ENCODE measurements at regions not wholly inside any gene's neighbourhood (a gene's known extent, or its start where the extent isn't known, plus 50 kb on each side); places are given as distances from the start of the nearest gene placed in this dataset.
"Not testable (repeated sequence)": the region's sequence is repeated elsewhere in the genome, so short reads cannot be mapped to it uniquely, and the experiment has no call there.

DNA sequence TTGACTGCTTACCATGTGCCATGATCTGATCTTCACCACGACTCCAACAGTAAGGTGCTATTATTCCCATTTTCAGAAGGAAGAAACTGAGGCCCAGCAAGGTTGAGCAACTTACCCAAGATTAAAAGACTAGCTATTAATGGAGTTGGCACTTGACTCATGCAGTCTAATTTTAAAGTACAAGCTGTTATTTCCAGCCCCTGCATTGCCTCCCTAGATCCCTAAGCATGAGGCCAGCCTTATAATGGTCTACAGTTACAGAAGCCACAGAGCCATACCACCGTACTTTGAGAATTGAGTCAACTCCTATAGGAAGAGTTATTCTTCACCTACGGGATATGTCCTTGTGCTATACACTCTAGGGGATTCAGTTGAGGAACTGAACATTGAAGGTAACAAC is 66.7 kb upstream of the RBM19 start:
- no peaks in the 10 kb centered on the region for H3K4me1 Mint-ChIP-seq
- CTCF ChIA-PET = no interaction called here

DNA sequence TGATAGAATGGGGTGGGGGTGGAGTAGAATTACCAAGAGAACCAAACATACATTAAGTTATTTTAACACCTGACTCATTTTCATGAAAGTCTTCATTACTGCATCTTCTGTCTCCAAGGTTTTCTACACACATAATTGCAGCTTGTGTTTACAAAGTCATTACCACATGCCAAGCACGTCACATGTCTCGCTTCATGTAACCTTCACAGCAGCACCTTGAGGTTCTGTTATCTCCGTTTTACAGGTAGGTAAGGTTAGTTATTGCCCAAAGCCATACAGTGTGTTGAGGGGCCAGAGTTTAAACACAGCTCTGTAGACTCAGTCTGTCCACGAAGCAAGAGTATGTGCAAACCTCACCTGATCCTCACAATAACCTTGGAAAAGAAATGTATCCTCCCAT is 64.3 kb upstream of the RBM19 start:
- DNase-seq (no peak), ATAC-seq (no peak)
- Mint-ChIP-seq H3K4me1 (no peaks in the 10 kb centered on the region), H3K4me3 (no peak overlapping the region), H3K27me3 (peaks cover 2% of the 10 kb centered on the region), H3K27ac (no peak overlapping the region), H3K36me3 (no peaks in the 10 kb centered on the region), H3K9me3 (ENCODE audit: low read depth) (no peaks in the 10 kb centered on the region)
- CTCF ChIA-PET = no interaction called here

More for the DNA sequence above, 66.7 kb upstream of the RBM19 start:
- Mint-ChIP-seq H3K9me3 (ENCODE audit: low read depth) (no peaks in the 10 kb centered on the region), H3K36me3 (no peaks in the 10 kb centered on the region), H3K27ac (no peak overlapping the region), H3K27me3 (peaks cover 2% of the 10 kb centered on the region), H3K4me3 (no peak overlapping the region)
- DNase-seq (no peak), ATAC-seq (no peak)

DNA sequence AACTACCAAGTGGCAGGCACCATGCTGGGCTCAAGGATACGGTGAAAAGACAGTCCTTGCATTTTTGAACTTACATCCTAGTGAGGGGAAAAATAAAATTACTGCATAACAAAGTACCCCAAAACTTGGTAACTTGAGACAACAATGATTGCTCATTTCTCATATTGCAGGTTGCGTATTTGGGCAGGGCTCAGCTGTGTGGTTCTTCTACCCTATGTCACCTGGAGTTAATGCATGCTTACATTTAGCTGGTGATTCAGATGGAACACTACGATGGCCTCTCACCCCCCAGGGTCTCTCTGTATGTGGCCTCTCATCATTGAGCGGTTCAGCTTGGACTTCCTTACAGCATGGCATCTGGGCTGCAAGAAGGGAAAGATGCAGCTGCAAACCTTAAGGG is 60.7 kb upstream of the RBM19 start:
- Mint-ChIP-seq H3K4me3 (no peak overlapping the region), H3K9me3 (ENCODE audit: low read depth) (no peaks in the 10 kb centered on the region), H3K4me1 (no peaks in the 10 kb centered on the region), H3K36me3 (no peaks in the 10 kb centered on the region), H3K27me3 (no peaks in the 10 kb centered on the region), H3K27ac (no peak overlapping the region)
- DNase-seq (no peak), ATAC-seq (no peak)
- CTCF ChIA-PET = no interaction called here

DNA sequence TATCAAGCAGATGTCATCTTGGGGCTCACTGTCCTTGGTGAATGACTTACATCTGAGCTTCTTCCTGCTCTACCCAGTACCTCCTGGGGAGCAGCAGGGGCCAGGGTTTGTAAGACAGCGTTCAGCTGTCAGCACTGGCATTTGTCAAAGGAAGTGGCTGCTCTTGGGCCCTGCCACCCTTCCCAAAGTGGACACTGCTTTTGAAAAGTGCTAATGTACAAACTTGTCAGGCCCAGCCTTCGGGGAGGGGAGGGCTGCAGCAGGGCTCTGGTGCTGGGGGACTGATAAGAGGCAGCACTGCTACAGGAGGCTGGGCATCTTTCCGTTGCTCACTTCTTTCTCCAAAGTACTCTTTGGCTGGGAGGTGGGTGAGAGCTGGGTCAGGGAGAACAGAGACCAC is 59.8 kb upstream of the RBM19 start:
- no peak overlapping the region for H3K4me3 Mint-ChIP-seq
- H3K27ac Mint-ChIP-seq = no peak overlapping the region
- DNase-seq = no peak
- CTCF ChIA-PET = no interaction called here
- no peaks in the 10 kb centered on the region for H3K27me3 Mint-ChIP-seq
- no peaks in the 10 kb centered on the region for H3K36me3 Mint-ChIP-seq
- no peaks in the 10 kb centered on the region for H3K4me1 Mint-ChIP-seq
- no peak for ATAC-seq
- H3K9me3 Mint-ChIP-seq (ENCODE audit: low read depth) = no peaks in the 10 kb centered on the region

DNA sequence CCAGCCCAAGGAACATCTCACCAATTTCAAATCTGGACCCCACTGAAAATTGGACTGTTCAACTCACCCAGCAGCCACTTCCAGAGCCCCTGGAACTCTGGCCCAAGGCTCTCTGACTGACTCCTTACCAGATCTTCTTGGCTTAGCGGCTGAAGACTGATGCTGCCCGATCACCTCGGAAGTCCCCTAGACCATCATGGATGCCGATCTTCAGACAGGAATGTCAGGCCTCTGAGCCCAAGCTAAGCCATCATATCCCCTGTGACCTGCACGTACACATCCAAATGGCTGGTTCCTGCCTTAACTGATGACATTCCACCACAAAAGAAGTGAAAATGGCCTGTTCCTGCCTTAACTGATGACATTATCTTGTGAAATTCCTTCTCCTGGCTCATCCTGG is 56.0 kb upstream of the RBM19 start:
- ATAC-seq; CTCF ChIA-PET; H3K4me1 Mint-ChIP-seq; H3K27me3 Mint-ChIP-seq; DNase-seq; H3K9me3 Mint-ChIP-seq (ENCODE audit: low read depth); H3K27ac Mint-ChIP-seq; H3K4me3 Mint-ChIP-seq; H3K36me3 Mint-ChIP-seq: not testable (repeated sequence)

DNA sequence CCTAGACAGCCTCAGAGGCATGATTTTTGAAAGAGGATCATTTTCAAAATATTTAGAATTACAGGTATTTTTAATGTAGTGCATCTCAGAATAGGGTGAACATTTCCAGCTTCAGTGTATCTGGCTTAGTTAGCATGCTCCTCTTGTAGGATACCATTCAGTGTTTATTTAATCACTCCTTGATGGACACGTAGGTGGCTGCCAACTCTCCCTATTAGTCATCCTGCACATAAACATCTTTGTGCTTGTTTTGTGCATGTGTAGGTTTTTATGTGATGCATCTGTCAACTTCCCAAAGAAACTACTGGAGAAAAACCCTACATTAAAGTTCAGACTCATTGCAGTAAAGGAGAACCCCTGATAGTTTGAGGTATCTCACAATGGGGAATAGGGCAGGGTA is 52.5 kb upstream of the RBM19 start:
- CTCF ChIA-PET = no interaction called here
- H3K27me3 Mint-ChIP-seq = peaks cover 4% of the 10 kb centered on the region
- no peaks in the 10 kb centered on the region for H3K4me1 Mint-ChIP-seq

More for the DNA sequence above, 52.5 kb upstream of the RBM19 start:
- no peak overlapping the region for H3K4me3 Mint-ChIP-seq
- H3K27ac Mint-ChIP-seq = no peak overlapping the region
- no peaks in the 10 kb centered on the region for H3K36me3 Mint-ChIP-seq
- ATAC-seq (no peak), DNase-seq (no peak)
- H3K9me3 Mint-ChIP-seq (ENCODE audit: low read depth) = no peaks in the 10 kb centered on the region
